Bronchial epithelial cell (primary cell): ENCODE measurements at regions not wholly inside any gene's neighbourhood (a gene's known extent, or its start where the extent isn't known, plus 50 kb on each side); places are given as distances from the start of the nearest gene placed in this dataset.

Experiments
- DNase-seq: peaks from one replicate; pipeline ENCODE4 v3.0.0-alpha.2; 2010; ENCODE audit warnings: low read depth
- FAIRE-seq: peaks from 2 replicates; lab custom pipeline; 2011; peaks lifted over from hg19 to GRCh38; lab: Jason Lieb, UNC
- H3K27me3 ChIP-seq: 2 replicates; pipeline ENCODE4 v1.5.1; 2011; ENCODE audit warnings: low read length; ENCODE audit not compliant: control insufficient read depth, insufficient read depth
- H3K36me3 ChIP-seq: 2 replicates; pipeline ENCODE4 v1.5.1; 2011; ENCODE audit warnings: low read length; ENCODE audit not compliant: control insufficient read depth, insufficient read depth
- H3K4me3 ChIP-seq: 2 replicates; pipeline ENCODE4 v1.5.1; 2011; ENCODE audit warnings: mild to moderate bottlenecking, low read depth, low read length, control low read depth
- TF ChIP-seq, protein P1 (sequence below): IDR thresholded peaks from 2 replicates; pipeline ENCODE4 v1.5.1; 2011; ENCODE audit warnings: mild to moderate bottlenecking, moderate library complexity, low read length, control low read depth, inconsistent platforms; ENCODE audit not compliant: insufficient read depth, severe bottlenecking

DNA sequence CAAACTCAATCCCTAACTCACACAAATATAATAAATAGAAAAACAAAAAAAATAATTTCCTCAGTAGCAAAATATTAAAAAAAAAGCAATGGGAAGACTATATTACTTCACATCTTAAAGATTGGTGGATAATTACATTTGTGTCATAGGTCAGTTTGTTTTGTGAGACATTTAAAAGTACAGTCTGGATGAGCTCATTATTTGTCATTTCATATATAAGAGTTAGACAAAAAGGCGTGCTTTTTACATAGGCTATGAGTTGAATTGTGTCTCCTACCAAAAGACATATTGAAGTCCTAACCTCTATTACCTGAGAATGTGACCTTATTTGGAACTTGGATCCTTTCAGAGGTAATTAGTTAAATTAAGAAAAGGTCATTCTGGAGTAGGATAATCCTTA, 710.1 kb upstream of the CBLB start:
- DNase-seq = peak; percentile 84
- Histone ChIP-seq H3K36me3 (no peaks in the 10 kb centered on the region), H3K4me3 (no peak overlapping the region), H3K27me3 (no peaks in the 10 kb centered on the region)
- TF ChIP-seq, protein P1, sequence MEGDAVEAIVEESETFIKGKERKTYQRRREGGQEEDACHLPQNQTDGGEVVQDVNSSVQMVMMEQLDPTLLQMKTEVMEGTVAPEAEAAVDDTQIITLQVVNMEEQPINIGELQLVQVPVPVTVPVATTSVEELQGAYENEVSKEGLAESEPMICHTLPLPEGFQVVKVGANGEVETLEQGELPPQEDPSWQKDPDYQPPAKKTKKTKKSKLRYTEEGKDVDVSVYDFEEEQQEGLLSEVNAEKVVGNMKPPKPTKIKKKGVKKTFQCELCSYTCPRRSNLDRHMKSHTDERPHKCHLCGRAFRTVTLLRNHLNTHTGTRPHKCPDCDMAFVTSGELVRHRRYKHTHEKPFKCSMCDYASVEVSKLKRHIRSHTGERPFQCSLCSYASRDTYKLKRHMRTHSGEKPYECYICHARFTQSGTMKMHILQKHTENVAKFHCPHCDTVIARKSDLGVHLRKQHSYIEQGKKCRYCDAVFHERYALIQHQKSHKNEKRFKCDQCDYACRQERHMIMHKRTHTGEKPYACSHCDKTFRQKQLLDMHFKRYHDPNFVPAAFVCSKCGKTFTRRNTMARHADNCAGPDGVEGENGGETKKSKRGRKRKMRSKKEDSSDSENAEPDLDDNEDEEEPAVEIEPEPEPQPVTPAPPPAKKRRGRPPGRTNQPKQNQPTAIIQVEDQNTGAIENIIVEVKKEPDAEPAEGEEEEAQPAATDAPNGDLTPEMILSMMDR = no peak
- FAIRE-seq = no peak

DNA sequence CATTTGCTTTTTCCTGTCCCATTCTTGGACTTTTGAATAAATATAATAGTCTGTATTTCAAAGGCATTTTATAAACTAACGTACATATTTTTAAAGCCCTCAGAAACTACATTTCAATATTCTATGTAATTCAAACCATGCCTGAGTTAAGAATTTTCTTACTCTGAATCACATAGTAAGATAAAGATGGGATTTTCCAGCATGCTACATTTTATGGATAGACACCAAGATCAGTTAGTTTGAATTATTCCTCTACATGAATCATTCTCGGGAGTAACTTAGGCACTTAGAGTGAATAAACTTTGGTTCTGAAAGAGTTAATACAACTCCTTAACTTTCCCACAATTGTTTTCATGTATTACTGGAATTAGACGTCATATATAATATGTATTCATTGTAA, 713.3 kb upstream of the CBLB start:
- H3K36me3 ChIP-seq = no peaks in the 10 kb centered on the region
- no peaks in the 10 kb centered on the region for H3K27me3 ChIP-seq
- FAIRE-seq (no peak), DNase-seq (no peak)
- TF ChIP-seq, protein P1 = no peak
- H3K4me3 ChIP-seq = no peak overlapping the region

DNA sequence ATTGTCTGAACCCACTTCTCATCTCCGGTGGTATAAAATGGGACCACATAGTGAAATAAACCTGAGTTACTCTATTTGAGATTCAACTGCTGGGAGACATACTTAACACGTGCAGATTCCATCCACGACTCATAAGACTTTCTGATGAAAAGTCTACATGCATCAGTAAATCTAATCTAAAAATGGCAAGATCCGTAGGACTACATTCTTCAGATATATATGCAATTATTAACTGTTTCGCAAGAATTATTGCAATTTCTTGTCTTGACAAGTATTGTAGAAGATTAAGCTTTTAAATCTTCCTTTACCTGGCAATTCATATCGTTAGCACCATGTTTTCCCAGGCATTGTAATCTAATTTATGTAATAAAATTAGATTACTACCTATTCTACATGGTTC, 718.7 kb upstream of the CBLB start:
- FAIRE-seq (no peak), DNase-seq (peak; percentile 79)
- no peaks in the 10 kb centered on the region for H3K27me3 ChIP-seq
- H3K4me3 ChIP-seq = no peak overlapping the region
- TF ChIP-seq, protein P1 = no peak
- H3K36me3 ChIP-seq = no peaks in the 10 kb centered on the region

DNA sequence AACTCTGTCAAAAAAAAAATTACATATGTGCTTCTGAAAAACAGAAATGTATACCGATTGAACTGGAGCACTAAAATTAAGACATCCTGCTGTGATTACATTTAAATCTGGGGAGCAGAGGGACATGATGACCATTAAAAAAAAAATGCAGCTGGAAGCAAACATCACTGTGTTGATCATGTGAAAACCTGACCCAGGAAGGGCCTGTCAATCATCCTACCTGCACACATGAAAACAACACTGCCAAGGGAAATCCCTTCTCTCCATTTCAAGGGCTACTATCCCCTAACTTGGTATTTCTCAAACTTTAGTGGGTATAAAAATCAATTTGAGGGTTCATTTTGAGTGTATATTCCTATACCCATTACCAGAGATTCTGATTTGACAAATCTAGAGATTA, 719.9 kb upstream of the CBLB start:
- FAIRE-seq (no peak), DNase-seq (peak; percentile 81)
- TF ChIP-seq, protein P1 = no peak

DNA sequence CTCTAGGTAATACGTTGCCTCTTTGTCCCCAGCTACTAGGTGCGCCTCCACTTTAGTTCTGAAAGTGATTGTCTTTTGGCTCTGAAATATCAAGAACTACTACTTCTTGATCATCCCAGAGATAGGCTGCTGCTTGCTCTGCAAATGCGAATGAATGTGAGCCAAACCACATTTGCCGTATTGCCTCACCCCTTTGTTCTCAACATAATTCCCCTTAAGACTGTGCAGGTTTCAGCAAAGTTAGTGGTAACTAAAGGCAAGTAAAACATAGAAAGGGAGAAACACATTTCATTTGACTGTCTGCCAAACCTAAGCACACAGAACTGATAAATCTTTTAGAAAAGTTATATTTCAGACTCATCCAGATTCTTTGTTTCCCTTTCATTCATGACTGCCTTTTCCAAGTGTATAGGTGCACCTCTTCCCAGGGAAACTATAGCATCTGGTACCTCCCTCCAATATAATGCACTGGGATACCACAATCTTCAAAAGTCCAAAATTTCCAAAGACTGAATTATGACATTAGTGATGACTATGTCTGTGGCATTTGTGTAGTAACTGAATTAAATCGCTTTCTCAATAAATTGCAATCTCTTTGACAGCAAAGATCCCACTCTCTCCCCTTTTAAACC, 720.6 kb upstream of the CBLB start:
- FAIRE-seq (peak; percentile 82), DNase-seq (peak; percentile 94)
- Histone ChIP-seq H3K27me3 (no peaks in the 10 kb centered on the region), H3K36me3 (no peaks in the 10 kb centered on the region), H3K4me3 (no peak overlapping the region)
- TF ChIP-seq, protein P1 = no peak

More for the DNA sequence above, 719.9 kb upstream of the CBLB start:
- no peaks in the 10 kb centered on the region for H3K27me3 ChIP-seq
- H3K36me3 ChIP-seq = no peaks in the 10 kb centered on the region
- no peak overlapping the region for H3K4me3 ChIP-seq

DNA sequence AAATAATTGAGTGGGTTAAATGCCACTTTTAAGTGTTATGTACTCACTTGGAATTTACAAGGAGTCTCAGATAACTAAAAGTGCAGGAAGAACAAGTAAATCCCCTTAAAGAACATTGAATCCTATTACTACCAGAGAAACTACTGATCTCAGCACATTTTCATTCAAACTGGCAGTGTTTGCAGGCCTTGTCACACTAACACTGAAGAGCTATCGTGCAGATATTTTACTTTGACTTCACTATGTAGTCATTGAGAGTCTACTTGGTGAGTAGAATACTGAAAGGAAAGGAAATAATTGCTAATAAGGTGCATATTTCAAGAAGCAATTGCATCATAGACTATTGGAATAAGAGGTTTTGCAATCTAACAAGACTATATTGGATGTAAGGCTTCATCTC, 721.4 kb upstream of the CBLB start:
- no peaks in the 10 kb centered on the region for H3K36me3 ChIP-seq
- FAIRE-seq (no peak), DNase-seq (peak; percentile 68)
- no peaks in the 10 kb centered on the region for H3K27me3 ChIP-seq
- TF ChIP-seq, protein P1 = no peak
- H3K4me3 ChIP-seq = no peak overlapping the region
